SK-N-MC (cell line): ENCODE measurements at regions not wholly inside any gene's neighbourhood (a gene's known extent, or its start where the extent isn't known, plus 50 kb on each side); places are given as distances from the start of the nearest gene placed in this dataset.

Source experiments
- EZH2 ChIP-seq: fragments of 200-600 bp; sonication (generic); IDR thresholded peaks from one replicate; pipeline ENCODE4 v1.6.1; 2017; ENCODE audit warnings: antibody characterized with exemption
- POLR2AphosphoS5 ChIP-seq: IDR thresholded peaks from 2 replicates; pipeline ENCODE4 v1.6.1; 2012; ENCODE audit warnings: mild to moderate bottlenecking, low read depth, low read length, borderline replicate concordance

- TF ChIP-seq EZH2 = no peak
- TF ChIP-seq POLR2AphosphoS5 = no peak
Measured at GRCh38 chr12:17928708-17929366, 161.2 kb downstream of the RERGL start.
